Liver (tissue), 8 donors: ENCODE measurements at regions not wholly inside any gene's neighbourhood (a gene's known extent, or its start where the extent isn't known, plus 50 kb on each side); places are given as distances from the start of the nearest gene placed in this dataset.

Experiments used
- DNase-seq: peaks from one replicate; pipeline ENCODE4 v3.0.0-alpha.2; 2017; ENCODE audit warnings: low spot score
- H3K27ac ChIP-seq, 2 donors: one replicate each; pipeline ENCODE4 v1.7.0; 2013; ENCODE audit warnings: inconsistent platforms in 2 of 2, low read length in 2 of 2, control low read depth in 1 of 2, low read depth in 1 of 2, mild to moderate bottlenecking in 1 of 2
- H3K27me3 ChIP-seq, 4 donors: one replicate each; pipeline versions ENCODE4 v1.6.1 to v1.7.0; 2013; ENCODE audit warnings: low read length in 3 of 4, inconsistent platforms in 1 of 4, mild to moderate bottlenecking in 1 of 4, moderate library complexity in 1 of 4; ENCODE audit not compliant: control insufficient read depth in 4 of 4, insufficient read depth in 4 of 4
- H3K36me3 ChIP-seq, 4 donors: one replicate each; pipeline versions ENCODE4 v1.6.1 to v1.7.0; 2013; ENCODE audit warnings: low read length in 3 of 4, mild to moderate bottlenecking in 3 of 4, low read depth in 1 of 4, moderate library complexity in 1 of 4; ENCODE audit not compliant: control insufficient read depth in 4 of 4, insufficient read depth in 3 of 4
- H3K4me1 ChIP-seq, 4 donors: one replicate each; pipeline versions ENCODE4 v1.6.1 to v1.7.0; 2013; ENCODE audit warnings: low read length in 3 of 4, mild to moderate bottlenecking in 3 of 4, moderate library complexity in 1 of 4; ENCODE audit not compliant: control insufficient read depth in 4 of 4, insufficient read depth in 4 of 4
- H3K4me3 ChIP-seq, 3 donors: one replicate each; pipeline versions ENCODE4 v1.6.1 to v1.7.0; 2013; ENCODE audit warnings: low read length in 3 of 3, control low read depth in 1 of 3, low read depth in 1 of 3, mild to moderate bottlenecking in 1 of 3
- H3K9ac ChIP-seq, 2 donors: one replicate each; pipeline ENCODE4 v1.7.0; 2013; ENCODE audit warnings: low read length in 2 of 2, mild to moderate bottlenecking in 2 of 2, moderate library complexity in 2 of 2, control low read depth in 1 of 2, low read depth in 1 of 2
- H3K9me3 ChIP-seq, 4 donors: one replicate each; pipeline versions ENCODE4 v1.6.1 to v1.7.0; 2013; ENCODE audit warnings: low read length in 3 of 4; ENCODE audit not compliant: control insufficient read depth in 4 of 4
- EGR1 ChIP-seq, 2 donors: IDR thresholded peaks; 2 replicates each; pipeline ENCODE4 v1.6.1; 2016 to 2018; ENCODE audit warnings: antibody characterized with exemption in 2 of 2, low read depth in 2 of 2
- FOXA1 ChIP-seq: IDR thresholded peaks from 2 replicates; pipeline ENCODE4 v1.6.1; 2016; ENCODE audit warnings: antibody characterized with exemption
- FOXA2 ChIP-seq: IDR thresholded peaks from 2 replicates; pipeline ENCODE4 v1.6.1; 2016; ENCODE audit warnings: antibody characterized with exemption
- GABPA ChIP-seq, 2 donors: IDR thresholded peaks in 1 of 2; conservative IDR thresholded peaks in 1 of 2; 2 replicates each; pipeline ENCODE4 v1.6.1; 2016; ENCODE audit warnings: antibody characterized with exemption in 2 of 2, mild to moderate bottlenecking in 1 of 2, moderate library complexity in 1 of 2
- HNF4A ChIP-seq, 2 donors: conservative IDR thresholded peaks; 2 replicates each; pipeline ENCODE4 v1.6.1; 2016; ENCODE audit warnings: antibody characterized with exemption in 2 of 2, mild to moderate bottlenecking in 2 of 2
- HNF4G ChIP-seq: IDR thresholded peaks from 2 replicates; pipeline ENCODE4 v1.6.1; 2016; ENCODE audit warnings: antibody characterized with exemption
- JUND ChIP-seq, 2 donors: IDR thresholded peaks; 2 replicates each; pipeline ENCODE4 v1.6.1; 2016; ENCODE audit warnings: antibody characterized with exemption in 2 of 2
- NR2F2 ChIP-seq: IDR thresholded peaks from 2 replicates; pipeline ENCODE4 v1.6.1; 2016; ENCODE audit warnings: antibody characterized with exemption
- RAD21 ChIP-seq, 2 donors: IDR thresholded peaks; 2 replicates each; pipeline ENCODE4 v1.6.1; 2016; ENCODE audit warnings: antibody characterized with exemption in 2 of 2, mild to moderate bottlenecking in 2 of 2
- RXRA ChIP-seq, 2 donors: IDR thresholded peaks; 2 replicates each; pipeline ENCODE4 v1.6.1; 2017 to 2018; ENCODE audit warnings: antibody characterized with exemption in 2 of 2, mild to moderate bottlenecking in 1 of 2
- SP1 ChIP-seq: IDR thresholded peaks from 2 replicates; pipeline ENCODE4 v1.6.1; 2018; ENCODE audit warnings: antibody characterized with exemption, mild to moderate bottlenecking
- TAF1 ChIP-seq: conservative IDR thresholded peaks from 2 replicates; pipeline ENCODE4 v1.6.1; 2016; ENCODE audit warnings: antibody characterized with exemption, mild to moderate bottlenecking
- YY1 ChIP-seq: IDR thresholded peaks from 2 replicates; pipeline ENCODE4 v1.6.1; 2016; ENCODE audit warnings: antibody characterized with exemption, mild to moderate bottlenecking
- WGBS: extraction: QIAGEN DNeasy Blood & Tissue Kit; methylation state at CpG from one replicate; pipeline ENCODE4 v1.1.7; 2013; 5-methylcytosine and 5-hydroxymethylcytosine counted together
- TF ChIP-seq, protein P1 (sequence below): fragments of 150-350 bp; IDR thresholded peaks from 2 replicates; pipeline ENCODE4 v1.5.1; 2017; ENCODE audit warnings: improper control_type of control experiment, low read depth, low read length; ENCODE audit not compliant: missing input control
- TF ChIP-seq, protein P2 (sequence below): IDR thresholded peaks from 2 replicates; pipeline ENCODE4 v1.6.1; 2016; ENCODE audit warnings: antibody characterized with exemption
- TF ChIP-seq, protein P3 (sequence below): IDR thresholded peaks from 2 replicates; pipeline ENCODE4 v1.6.1; 2016; ENCODE audit warnings: antibody characterized with exemption, mild to moderate bottlenecking
- TF ChIP-seq, protein P4 (sequence below): IDR thresholded peaks from 2 replicates; pipeline ENCODE4 v1.6.1; 2016; ENCODE audit warnings: antibody characterized with exemption
- TF ChIP-seq, protein P5 (sequence below): IDR thresholded peaks from 2 replicates; pipeline ENCODE4 v1.6.1; 2016; ENCODE audit warnings: antibody characterized with exemption
- donor health status: healthy.
- donor health status: healthy.
- donor health status: healthy.
- donor health status: healthy.
- donor health status: healthy.

DNA sequence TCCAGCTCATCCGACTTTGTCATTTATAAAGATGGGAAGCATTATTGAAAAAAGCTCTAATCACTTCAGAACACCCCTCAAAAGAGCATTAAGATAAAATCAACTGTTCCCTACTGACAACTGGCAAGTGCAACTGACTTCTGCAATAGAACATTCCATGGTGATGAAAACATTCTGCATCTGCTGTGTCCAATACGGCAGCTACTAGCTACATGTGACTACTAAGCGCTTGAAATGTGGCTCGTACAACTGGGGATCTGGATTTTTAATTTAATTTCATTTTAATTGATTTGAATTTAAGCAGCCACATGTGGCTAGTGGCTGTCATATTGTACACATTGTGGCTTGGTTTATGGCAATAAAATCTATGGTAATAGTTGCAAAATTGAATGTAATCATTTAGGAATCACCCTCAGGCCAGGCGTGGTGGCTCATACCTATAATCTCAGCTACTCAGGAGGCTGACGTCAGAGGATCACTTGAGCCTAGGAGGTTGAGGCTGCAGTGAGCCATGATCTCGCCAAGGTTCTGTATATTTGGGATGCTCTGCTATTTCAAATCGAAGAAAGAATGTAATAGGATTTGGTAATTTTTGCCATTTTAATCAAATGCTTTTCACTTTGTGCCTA, 390.3 kb downstream of the GABRB3 start:
- Histone ChIP-seq H3K9ac (no peak overlapping the region), H3K27me3 (no peaks in the 10 kb centered on the region), H3K4me3 (no peak overlapping the region), H3K36me3 (no peaks in the 10 kb centered on the region), H3K9me3 (peaks cover 0 to 7% (median 4%) of the 10 kb centered on the region in 4 donors), H3K4me1 (no peaks in the 10 kb centered on the region), H3K27ac (no peak overlapping the region)
- TF ChIP-seq, protein P1, sequence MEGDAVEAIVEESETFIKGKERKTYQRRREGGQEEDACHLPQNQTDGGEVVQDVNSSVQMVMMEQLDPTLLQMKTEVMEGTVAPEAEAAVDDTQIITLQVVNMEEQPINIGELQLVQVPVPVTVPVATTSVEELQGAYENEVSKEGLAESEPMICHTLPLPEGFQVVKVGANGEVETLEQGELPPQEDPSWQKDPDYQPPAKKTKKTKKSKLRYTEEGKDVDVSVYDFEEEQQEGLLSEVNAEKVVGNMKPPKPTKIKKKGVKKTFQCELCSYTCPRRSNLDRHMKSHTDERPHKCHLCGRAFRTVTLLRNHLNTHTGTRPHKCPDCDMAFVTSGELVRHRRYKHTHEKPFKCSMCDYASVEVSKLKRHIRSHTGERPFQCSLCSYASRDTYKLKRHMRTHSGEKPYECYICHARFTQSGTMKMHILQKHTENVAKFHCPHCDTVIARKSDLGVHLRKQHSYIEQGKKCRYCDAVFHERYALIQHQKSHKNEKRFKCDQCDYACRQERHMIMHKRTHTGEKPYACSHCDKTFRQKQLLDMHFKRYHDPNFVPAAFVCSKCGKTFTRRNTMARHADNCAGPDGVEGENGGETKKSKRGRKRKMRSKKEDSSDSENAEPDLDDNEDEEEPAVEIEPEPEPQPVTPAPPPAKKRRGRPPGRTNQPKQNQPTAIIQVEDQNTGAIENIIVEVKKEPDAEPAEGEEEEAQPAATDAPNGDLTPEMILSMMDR, result no peak
- TF ChIP-seq HNF4A (conservative IDR thresholded peaks at IDR 0.05), result no peak
- TF ChIP-seq SP1, result no peak
- no peak for TF ChIP-seq YY1
- TF ChIP-seq JUND (IDR thresholded peaks at IDR 0.05), result no peak
- TF ChIP-seq HNF4G, result no peak
- WGBS, result 64% methylated on average over 8 of the region's 8 CpGs
- DNase-seq, result no peak

DNA sequence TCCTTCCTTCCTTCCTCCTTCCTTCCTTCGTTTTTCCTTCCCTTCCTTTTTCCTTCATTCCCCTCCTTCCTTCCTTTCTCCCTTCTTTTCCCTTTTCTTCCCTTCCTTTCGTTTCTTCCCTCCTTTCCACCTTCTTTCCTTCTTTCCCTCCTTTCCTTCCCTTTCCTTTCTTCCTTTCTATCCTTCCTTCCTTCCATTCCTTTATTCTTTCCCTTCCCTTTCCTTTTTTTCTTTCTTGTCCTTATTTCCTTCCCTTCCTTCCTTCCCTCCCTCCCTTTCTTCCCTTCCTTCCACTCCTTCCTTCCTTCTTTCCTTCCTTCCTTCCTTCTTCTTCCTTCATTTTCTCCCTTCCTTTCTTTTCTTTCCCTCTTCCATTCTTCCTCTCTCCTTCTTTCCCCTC, 394.6 kb downstream of the GABRB3 start:
- TF ChIP-seq NR2F2 (no peak), SP1 (no peak), RAD21 (IDR thresholded peaks at IDR 0.05) (no peak), YY1 (no peak), GABPA (IDR thresholded peaks at IDR 0.05 in 1 of 2, conservative IDR thresholded peaks at IDR 0.05 in 1 of 2) (no peak), RXRA (IDR thresholded peaks at IDR 0.05) (no peak), TAF1 (no peak), JUND (IDR thresholded peaks at IDR 0.05) (no peak), EGR1 (IDR thresholded peaks at IDR 0.05; ENCODE audit: low read depth in 2 of 2) (no peak), FOXA1 (no peak), HNF4G (no peak), HNF4A (conservative IDR thresholded peaks at IDR 0.05) (no peak), FOXA2 (no peak)
- TF ChIP-seq, protein P2, sequence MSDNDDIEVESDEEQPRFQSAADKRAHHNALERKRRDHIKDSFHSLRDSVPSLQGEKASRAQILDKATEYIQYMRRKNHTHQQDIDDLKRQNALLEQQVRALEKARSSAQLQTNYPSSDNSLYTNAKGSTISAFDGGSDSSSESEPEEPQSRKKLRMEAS, result no peak
- TF ChIP-seq, protein P3, sequence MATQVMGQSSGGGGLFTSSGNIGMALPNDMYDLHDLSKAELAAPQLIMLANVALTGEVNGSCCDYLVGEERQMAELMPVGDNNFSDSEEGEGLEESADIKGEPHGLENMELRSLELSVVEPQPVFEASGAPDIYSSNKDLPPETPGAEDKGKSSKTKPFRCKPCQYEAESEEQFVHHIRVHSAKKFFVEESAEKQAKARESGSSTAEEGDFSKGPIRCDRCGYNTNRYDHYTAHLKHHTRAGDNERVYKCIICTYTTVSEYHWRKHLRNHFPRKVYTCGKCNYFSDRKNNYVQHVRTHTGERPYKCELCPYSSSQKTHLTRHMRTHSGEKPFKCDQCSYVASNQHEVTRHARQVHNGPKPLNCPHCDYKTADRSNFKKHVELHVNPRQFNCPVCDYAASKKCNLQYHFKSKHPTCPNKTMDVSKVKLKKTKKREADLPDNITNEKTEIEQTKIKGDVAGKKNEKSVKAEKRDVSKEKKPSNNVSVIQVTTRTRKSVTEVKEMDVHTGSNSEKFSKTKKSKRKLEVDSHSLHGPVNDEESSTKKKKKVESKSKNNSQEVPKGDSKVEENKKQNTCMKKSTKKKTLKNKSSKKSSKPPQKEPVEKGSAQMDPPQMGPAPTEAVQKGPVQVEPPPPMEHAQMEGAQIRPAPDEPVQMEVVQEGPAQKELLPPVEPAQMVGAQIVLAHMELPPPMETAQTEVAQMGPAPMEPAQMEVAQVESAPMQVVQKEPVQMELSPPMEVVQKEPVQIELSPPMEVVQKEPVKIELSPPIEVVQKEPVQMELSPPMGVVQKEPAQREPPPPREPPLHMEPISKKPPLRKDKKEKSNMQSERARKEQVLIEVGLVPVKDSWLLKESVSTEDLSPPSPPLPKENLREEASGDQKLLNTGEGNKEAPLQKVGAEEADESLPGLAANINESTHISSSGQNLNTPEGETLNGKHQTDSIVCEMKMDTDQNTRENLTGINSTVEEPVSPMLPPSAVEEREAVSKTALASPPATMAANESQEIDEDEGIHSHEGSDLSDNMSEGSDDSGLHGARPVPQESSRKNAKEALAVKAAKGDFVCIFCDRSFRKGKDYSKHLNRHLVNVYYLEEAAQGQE, result no peak
- TF ChIP-seq, protein P1, result no peak
- TF ChIP-seq, protein P4, sequence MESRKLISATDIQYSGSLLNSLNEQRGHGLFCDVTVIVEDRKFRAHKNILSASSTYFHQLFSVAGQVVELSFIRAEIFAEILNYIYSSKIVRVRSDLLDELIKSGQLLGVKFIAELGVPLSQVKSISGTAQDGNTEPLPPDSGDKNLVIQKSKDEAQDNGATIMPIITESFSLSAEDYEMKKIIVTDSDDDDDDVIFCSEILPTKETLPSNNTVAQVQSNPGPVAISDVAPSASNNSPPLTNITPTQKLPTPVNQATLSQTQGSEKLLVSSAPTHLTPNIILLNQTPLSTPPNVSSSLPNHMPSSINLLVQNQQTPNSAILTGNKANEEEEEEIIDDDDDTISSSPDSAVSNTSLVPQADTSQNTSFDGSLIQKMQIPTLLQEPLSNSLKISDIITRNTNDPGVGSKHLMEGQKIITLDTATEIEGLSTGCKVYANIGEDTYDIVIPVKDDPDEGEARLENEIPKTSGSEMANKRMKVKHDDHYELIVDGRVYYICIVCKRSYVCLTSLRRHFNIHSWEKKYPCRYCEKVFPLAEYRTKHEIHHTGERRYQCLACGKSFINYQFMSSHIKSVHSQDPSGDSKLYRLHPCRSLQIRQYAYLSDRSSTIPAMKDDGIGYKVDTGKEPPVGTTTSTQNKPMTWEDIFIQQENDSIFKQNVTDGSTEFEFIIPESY, result no peak
- TF ChIP-seq, protein P5, sequence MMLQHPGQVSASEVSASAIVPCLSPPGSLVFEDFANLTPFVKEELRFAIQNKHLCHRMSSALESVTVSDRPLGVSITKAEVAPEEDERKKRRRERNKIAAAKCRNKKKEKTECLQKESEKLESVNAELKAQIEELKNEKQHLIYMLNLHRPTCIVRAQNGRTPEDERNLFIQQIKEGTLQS, result no peak
- peaks cover 8 to 23% (median 13%) of the 10 kb centered on the region in 4 donors for H3K9me3 ChIP-seq
- no peak overlapping the region for H3K9ac ChIP-seq
- no peak overlapping the region for H3K27ac ChIP-seq
- DNase-seq, result no peak
- H3K4me3 ChIP-seq, result no peak overlapping the region
- WGBS, result 25% methylated on average over 2 of the region's 2 CpGs
- H3K36me3 ChIP-seq, result peaks cover 0 to 2% (median 0%) of the 10 kb centered on the region in 4 donors
- no peaks in the 10 kb centered on the region for H3K27me3 ChIP-seq
- no peaks in the 10 kb centered on the region for H3K4me1 ChIP-seq
